GOT3 (cell line): ENCODE measurements at regions not wholly inside any gene's neighbourhood (a gene's known extent, or its start where the extent isn't known, plus 50 kb on each side); places are given as distances from the start of the nearest gene placed in this dataset.

ENCODE experiments used
- DNase-seq: peaks from one replicate; lab custom pipeline; 2025; ENCODE audit warnings: mixed read lengths; lab: John Stamatoyannopoulos, UW

DNA sequence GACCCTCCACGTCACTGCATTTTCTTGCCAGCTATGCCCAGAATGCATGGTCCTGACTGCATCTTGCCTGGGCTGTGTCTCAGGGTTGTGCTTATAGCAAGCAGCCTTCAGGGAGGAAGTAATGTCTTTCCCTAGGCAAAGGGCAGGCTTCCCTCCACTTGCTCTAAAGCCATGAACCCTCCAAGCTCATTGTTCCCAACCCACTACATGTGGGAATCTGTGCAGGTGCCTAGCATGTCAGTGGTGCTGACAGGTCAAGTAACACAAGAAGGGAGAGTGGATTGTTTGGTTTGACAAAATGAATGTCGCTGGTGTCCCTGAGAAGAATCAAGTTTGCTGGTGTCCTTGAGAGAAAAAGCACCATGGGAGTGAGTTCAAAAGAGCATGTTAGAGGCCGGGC is 53.9 kb upstream of the UCN3 start:
- DNase-seq = no peak

GRCh38 chr10:5311617-5312016 is 53.1 kb upstream of the UCN3 start:
- DNase-seq = no peak

- DNase-seq = no peak
Observed at GRCh38 chr10:5314840-5315239, 49.9 kb upstream of the UCN3 start.
